ENCODE measurements at regions not wholly inside any gene's neighbourhood (a gene's known extent, or its start where the extent isn't known, plus 50 kb on each side); places are given as distances from the start of the nearest gene placed in this dataset.

GRCh38 chr13:67971291-67971690, 741.2 kb upstream of the PCDH9 start (continued):
- no peak for TF ChIP-seq EHF (CRISPR knock-in tag; IDR thresholded peaks at IDR 0.05)
- no peak for TF ChIP-seq RFX5 (IDR thresholded peaks at IDR 0.05)
- TF ChIP-seq BCL3 (IDR thresholded peaks at IDR 0.05), result no peak
- TF ChIP-seq NFE2L2 (conservative IDR thresholded peaks at IDR 0.05; ENCODE audit: low read length), result no peak
- no peak for TF ChIP-seq CBX2 (IDR thresholded peaks at IDR 0.05; ENCODE audit: borderline replicate concordance, low read depth)

GRCh38 chr13:67967031-67967430, 736.9 kb upstream of the PCDH9 start:
- TF ChIP-seq JUN (IDR thresholded peaks at IDR 0.05) (no peak), EP300 (IDR thresholded peaks at IDR 0.05) (no peak), USF2 (IDR thresholded peaks at IDR 0.05) (no peak), ELK1 (IDR thresholded peaks at IDR 0.05; ENCODE audit: low read depth, low read length) (no peak), RARB (CRISPR knock-in tag; IDR thresholded peaks at IDR 0.05) (no peak)

GRCh38 chr13:67966065-67966464, 735.9 kb upstream of the PCDH9 start:
- H3K9me3 ChIP-seq, result no peaks in the 10 kb centered on the region
- TF ChIP-seq NR3C1 (IDR thresholded peaks at IDR 0.05) (no peak), POLR2A (IDR thresholded peaks at IDR 0.05; ENCODE audit: low read length) (no peak), RARB (CRISPR knock-in tag; IDR thresholded peaks at IDR 0.05) (no peak), ZC3H11A (IDR thresholded peaks at IDR 0.05) (no peak)
- ChIA-PET CTCF (no interaction called here), POLR2A (no interaction called here)
- DNase-seq (ENCODE audit: low read depth in 1 of 2, low spot score in 1 of 2), result no peak
- no peak for FAIRE-seq
- no peak overlapping the region for H3K4me3 ChIP-seq
- H3K27ac ChIP-seq, result no peak overlapping the region
- 89% methylated on average over 1 of the region's 1 CpG for WGBS (ENCODE audit: missing lambda C conversion rate)
- H3K4me1 ChIP-seq, result no peaks in the 10 kb centered on the region
- no peak for ATAC-seq
- H3K4me2 ChIP-seq, result no peak overlapping the region

More at GRCh38 chr13:67967031-67967430, 736.9 kb upstream of the PCDH9 start:
- FAIRE-seq (no peak), DNase-seq (ENCODE audit: low read depth in 1 of 2, low spot score in 1 of 2) (no peak), ATAC-seq (no peak)
- 94% methylated on average over 1 of the region's 1 CpG for WGBS (ENCODE audit: missing lambda C conversion rate)
- Histone ChIP-seq H3K4me3 (no peak overlapping the region), H3K4me1 (no peaks in the 10 kb centered on the region), H3K4me2 (no peak overlapping the region), H3K27ac (no peak overlapping the region), H3K9me3 (no peaks in the 10 kb centered on the region)
- POLR2A ChIA-PET, result no interaction called here
- CTCF ChIA-PET, result no interaction called here

- TF ChIP-seq FOSL2 (IDR thresholded peaks at IDR 0.05) (no peak), FOSL2 (CRISPR knock-in tag; IDR thresholded peaks at IDR 0.05) (no peak), CEBPB (IDR thresholded peaks at IDR 0.05) (no peak), RCOR1 (IDR thresholded peaks at IDR 0.05; ENCODE audit: low read depth, low read length) (no peak), HES2 (IDR thresholded peaks at IDR 0.05) (no peak), E2F6 (IDR thresholded peaks at IDR 0.05; ENCODE audit: borderline replicate concordance, low read depth) (no peak), JUN (IDR thresholded peaks at IDR 0.05) (no peak), SREBF2 (IDR thresholded peaks at IDR 0.05) (no peak), KDM5A (IDR thresholded peaks at IDR 0.05) (no peak), CBX2 (IDR thresholded peaks at IDR 0.05; ENCODE audit: borderline replicate concordance, low read depth) (no peak), MYC (IDR thresholded peaks at IDR 0.05; ENCODE audit: borderline replicate concordance, low read length) (no peak), USF2 (IDR thresholded peaks at IDR 0.05) (no peak), GATA3 (IDR thresholded peaks at IDR 0.05; ENCODE audit: borderline replicate concordance) (no peak), TFCP2L1 (CRISPR knock-in tag; IDR thresholded peaks at IDR 0.05) (no peak), FOXS1 (CRISPR knock-in tag; IDR thresholded peaks at IDR 0.05) (no peak), POLR2A (IDR thresholded peaks at IDR 0.05; ENCODE audit: low read length) (no peak), EHF (CRISPR knock-in tag; IDR thresholded peaks at IDR 0.05) (no peak), MAX (IDR thresholded peaks at IDR 0.05) (no peak), ZFP36 (IDR thresholded peaks at IDR 0.05; ENCODE audit: borderline replicate concordance, partially characterized antibody) (no peak), CHD4 (IDR thresholded peaks at IDR 0.05; ENCODE audit: borderline replicate concordance) (no peak)
- no peaks in the 10 kb centered on the region for H3K4me1 ChIP-seq
- ATAC-seq (no peak), FAIRE-seq (no peak), DNase-seq (ENCODE audit: low read depth in 1 of 2, low spot score in 1 of 2) (no peak)
- H3K4me2 ChIP-seq, result no peak overlapping the region
- 79% methylated on average over 1 of the region's 1 CpG for WGBS (ENCODE audit: missing lambda C conversion rate)
- no peak overlapping the region for H3K27ac ChIP-seq
- POLR2A ChIA-PET, result no interaction called here
- no peak overlapping the region for H3K4me3 ChIP-seq
- no peaks in the 10 kb centered on the region for H3K9me3 ChIP-seq
- CTCF ChIA-PET, result no interaction called here
Measured at GRCh38 chr13:67964986-67965385, 734.9 kb upstream of the PCDH9 start.
